A673 (cell line): ENCODE measurements at regions not wholly inside any gene's neighbourhood (a gene's known extent, or its start where the extent isn't known, plus 50 kb on each side); places are given as distances from the start of the nearest gene placed in this dataset.

Source experiments
- BruUV-seq: library from RNA; stranded (reverse); fragments of 400-500 nt; replicated peaks from 2 replicates; lab custom pipeline; 2021; lab: Mats Ljungman, UMichigan
- CTCF ChIA-PET: fragments of 300-600 bp; sonication (Branson Sonifier 250); formaldehyde crosslinking; loops from one replicate; lab custom pipeline; 2022; ENCODE audit warnings: antibody characterized with exemption; lab: Charles Lee
- POLR2A ChIA-PET: fragments of 300-600 bp; sonication (Branson Sonifier 250); formaldehyde crosslinking; loops from one replicate; lab custom pipeline; 2022; ENCODE audit warnings: antibody characterized with exemption; ENCODE audit not compliant: low non-redundant PET; lab: Charles Lee
- DNase-seq: peaks from one replicate; pipeline ENCODE4 v3.0.0-alpha.2; 2015; ENCODE audit warnings: low spot score
- H3K27ac ChIP-seq: fragments of 200-600 bp; sonication (generic); 2 replicates; pipeline ENCODE4 v1.5.1; 2016; ENCODE audit warnings: mixed run types, low read depth, mild to moderate bottlenecking, mixed read lengths, antibody characterized with exemption, low read length; ENCODE audit not compliant: poor library complexity, severe bottlenecking
- H3K27me3 ChIP-seq: fragments of 200-600 bp; sonication (generic); replicated peaks from 2 replicates; pipeline ENCODE4 v1.6.1; 2017; ENCODE audit warnings: mixed run types, low read depth, mild to moderate bottlenecking, mixed read lengths, antibody characterized with exemption, low read length; ENCODE audit not compliant: insufficient read depth, poor library complexity
- H3K36me3 ChIP-seq: fragments of 200-600 bp; sonication (generic); 2 replicates; pipeline ENCODE4 v1.6.1; 2016; ENCODE audit warnings: mixed run types, mild to moderate bottlenecking, mixed read lengths, antibody characterized with exemption, low read length; ENCODE audit not compliant: insufficient read depth, poor library complexity, severe bottlenecking
- H3K4me1 ChIP-seq: fragments of 200-600 bp; sonication (generic); 2 replicates; pipeline ENCODE4 v1.6.1; 2017; ENCODE audit warnings: mixed run types, mild to moderate bottlenecking, mixed read lengths, antibody characterized with exemption, low read length; ENCODE audit not compliant: insufficient read depth, poor library complexity, severe bottlenecking
- H3K4me3 ChIP-seq: fragments of 200-600 bp; sonication (generic); 2 replicates; pipeline ENCODE4 v1.5.1; 2016; ENCODE audit warnings: low read depth, mixed run types, mild to moderate bottlenecking, mixed read lengths, low read length; ENCODE audit not compliant: poor library complexity, severe bottlenecking
- H3K9me3 ChIP-seq: fragments of 200-600 bp; sonication (generic); 2 replicates; pipeline ENCODE4 v1.6.1; 2016; ENCODE audit warnings: mixed run types, low read depth, mild to moderate bottlenecking, mixed read lengths, antibody characterized with exemption, low read length; ENCODE audit not compliant: poor library complexity, severe bottlenecking
- CTCF ChIP-seq: fragments of 300-800, 200-600 bp; sonication (generic); conservative IDR thresholded peaks from 2 replicates; pipeline ENCODE4 v1.5.1; 2017; ENCODE audit warnings: low read depth, mild to moderate bottlenecking, antibody characterized with exemption, low read length, moderate library complexity, mixed read lengths
- EZH2 ChIP-seq: fragments of 200-600 bp; sonication (generic); IDR thresholded peaks from 2 replicates; pipeline ENCODE4 v1.6.1; 2017; ENCODE audit warnings: borderline replicate concordance, low read depth, mild to moderate bottlenecking, mixed read lengths, antibody characterized with exemption, low read length; ENCODE audit not compliant: poor library complexity, severe bottlenecking
- intact Hi-C: fragments of 100-400 bp; cut with micrococcal nuclease; formaldehyde crosslinking; loops from one replicate; pipeline ENCODE4 v1.10.0; 2022; ENCODE audit not compliant: unreplicated experiment

DNA sequence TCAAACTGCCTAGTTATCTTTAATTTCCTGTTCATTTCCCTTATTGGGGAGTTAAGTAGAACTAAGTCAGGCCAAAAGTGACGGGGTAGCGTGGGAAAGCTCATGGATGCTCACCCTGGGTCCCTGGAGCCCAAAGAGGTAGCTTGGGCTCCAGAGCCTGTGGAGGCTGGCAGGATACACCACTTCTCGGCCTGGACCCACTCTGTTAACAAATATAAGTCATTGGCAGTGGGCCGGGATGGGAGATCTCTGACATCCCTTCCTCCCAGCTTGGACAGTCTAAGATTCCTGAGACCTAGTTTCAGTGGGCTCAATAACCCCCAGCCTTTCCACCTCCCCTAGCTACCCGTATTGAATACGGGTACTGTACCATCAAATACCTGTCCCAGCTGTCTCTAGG is 106.1 kb downstream of the EFNB1 start:
- Histone ChIP-seq H3K27me3 (no peaks in the 10 kb centered on the region), H3K27ac (no peak overlapping the region), H3K4me1 (peaks cover 15% of the 10 kb centered on the region), H3K4me3 (no peak overlapping the region), H3K36me3 (no peaks in the 10 kb centered on the region), H3K9me3 (no peaks in the 10 kb centered on the region)
- peak; percentile 55 for DNase-seq
- intact Hi-C loops: no loop called here
- no TSS peak for BruUV-seq
- no peak for TF ChIP-seq EZH2
- TF ChIP-seq CTCF: no peak
- POLR2A ChIA-PET: no interaction called here
- CTCF ChIA-PET: no interaction called here

DNA sequence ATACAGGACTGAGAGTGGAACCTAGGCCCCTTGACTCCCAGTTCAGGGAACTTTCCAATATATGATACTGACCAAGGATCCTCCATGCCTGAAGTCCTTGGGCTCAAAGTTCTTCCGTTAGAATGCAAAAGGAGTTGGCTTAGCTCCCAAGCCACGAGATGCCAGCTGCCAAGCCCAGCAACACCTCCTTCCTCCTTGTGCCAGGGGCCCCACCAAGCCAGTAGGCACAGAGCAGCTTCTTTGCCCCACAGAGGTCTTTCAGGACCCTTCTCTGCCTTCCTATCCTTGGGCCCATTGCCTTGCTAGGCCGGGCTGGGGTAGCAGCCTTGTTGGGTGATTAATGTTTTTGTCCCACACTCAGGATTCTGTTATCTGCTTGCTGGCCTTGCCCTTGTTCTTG is 105.6 kb downstream of the EFNB1 start:
- DNase-seq: no peak
- POLR2A ChIA-PET: no interaction called here
- TF ChIP-seq CTCF (no peak), EZH2 (no peak)
- Histone ChIP-seq H3K9me3 (no peaks in the 10 kb centered on the region), H3K27me3 (no peaks in the 10 kb centered on the region), H3K4me3 (no peak overlapping the region), H3K27ac (no peak overlapping the region), H3K4me1 (peaks cover 15% of the 10 kb centered on the region), H3K36me3 (no peaks in the 10 kb centered on the region)
- intact Hi-C loops: no loop called here
- BruUV-seq: no TSS peak
- CTCF ChIA-PET: no interaction called here

- Histone ChIP-seq H3K36me3 (no peaks in the 10 kb centered on the region), H3K27me3 (no peaks in the 10 kb centered on the region), H3K4me1 (peaks cover 12% of the 10 kb centered on the region), H3K9me3 (no peaks in the 10 kb centered on the region), H3K27ac (no peak overlapping the region), H3K4me3 (no peak overlapping the region)
- no TSS peak for BruUV-seq
- TF ChIP-seq CTCF: no peak
- no peak for TF ChIP-seq EZH2
- intact Hi-C loops: no loop called here
- DNase-seq: no peak
- ChIA-PET CTCF (no interaction called here), POLR2A (no interaction called here)
Measured at GRCh38 chrX:68932611-68933010, 103.8 kb downstream of the EFNB1 start.
